GM18508 (cell line): ENCODE measurements at regions not wholly inside any gene's neighbourhood (a gene's known extent, or its start where the extent isn't known, plus 50 kb on each side); places are given as distances from the start of the nearest gene placed in this dataset.

Experiments
- ATAC-seq: cut with Tn5 transposase; IDR thresholded peaks from one replicate; pipeline ENCODE4 v1.9.1; 2021; ENCODE audit warnings: moderate number of reproducible peaks; ENCODE audit not compliant: insufficient read depth, unreplicated experiment

DNA sequence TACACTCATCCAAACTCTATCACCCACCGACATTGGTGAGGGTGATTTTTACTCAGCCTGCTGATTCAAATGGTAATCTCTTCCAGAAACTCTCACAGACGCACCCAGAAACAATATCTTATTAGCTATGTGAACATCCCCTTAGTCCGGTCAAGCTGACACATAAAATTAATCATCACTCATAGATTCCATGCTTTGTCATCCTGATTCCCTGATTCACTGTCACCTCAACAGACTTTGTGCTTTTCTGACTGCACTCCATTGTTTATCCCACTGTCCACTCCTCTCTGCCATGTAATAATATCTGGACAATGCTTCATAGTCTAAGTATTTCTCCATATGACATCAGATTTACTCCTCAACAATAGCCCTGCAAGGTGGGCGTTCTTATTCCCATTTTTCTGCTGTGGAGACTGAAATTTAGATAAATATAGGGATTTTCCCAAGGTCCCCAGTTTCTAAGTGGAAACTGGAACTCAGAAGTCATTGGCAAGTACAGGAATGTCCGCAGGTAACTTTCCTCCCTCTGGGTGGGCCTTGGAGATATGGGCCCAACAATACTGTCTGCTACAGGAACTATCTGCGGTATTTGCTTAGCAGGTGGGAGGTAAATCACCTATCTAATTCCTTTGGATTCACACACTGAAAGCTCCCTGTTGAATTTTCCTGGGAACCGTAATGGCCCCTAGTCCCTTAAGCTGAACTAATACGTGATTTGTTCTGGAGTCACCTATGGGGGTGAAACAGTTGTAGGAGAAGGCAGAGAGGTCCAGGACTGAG lies 228.6 kb upstream of the BCOR start:
- no peak for ATAC-seq

DNA sequence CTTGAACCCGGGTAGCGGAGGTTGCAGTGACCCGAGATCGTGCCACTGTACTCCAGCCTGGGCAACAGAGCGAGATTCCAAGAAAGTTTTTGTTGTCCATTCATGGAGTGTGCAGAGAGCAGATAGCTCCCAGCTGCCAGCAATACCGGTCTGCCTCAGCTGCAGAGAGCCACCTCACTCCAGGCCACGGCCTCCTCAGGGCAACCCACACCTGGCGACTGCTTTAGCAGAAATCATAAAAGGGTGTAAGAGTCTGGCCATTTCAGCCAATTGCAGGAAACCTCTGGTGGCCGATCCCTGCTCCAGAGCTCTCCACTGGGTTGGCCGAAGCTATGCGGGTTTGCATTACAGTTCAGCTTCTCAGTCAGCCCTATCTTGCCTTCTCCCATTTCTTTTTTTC lies 227.4 kb upstream of the BCOR start:
- no peak for ATAC-seq

DNA sequence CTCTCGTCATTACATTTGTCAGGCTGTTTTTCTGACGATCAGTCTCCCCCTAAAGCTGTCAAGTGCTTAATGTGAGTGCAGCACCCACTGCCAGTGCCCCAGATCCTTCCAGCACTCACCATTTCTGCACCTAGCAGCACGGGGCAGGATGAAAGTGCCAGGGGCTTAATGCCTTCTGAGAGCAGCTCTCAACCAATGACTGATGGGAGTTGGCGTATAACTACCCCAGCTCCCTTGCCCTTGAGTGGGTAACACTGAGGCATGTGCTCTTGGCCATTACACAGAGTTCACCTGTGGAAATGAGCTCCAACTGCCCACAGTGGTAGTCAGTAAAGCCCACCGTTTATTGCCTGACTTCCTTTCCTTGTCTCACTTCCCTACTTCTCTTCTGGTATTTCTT lies 226.2 kb upstream of the BCOR start:
- no peak for ATAC-seq

DNA sequence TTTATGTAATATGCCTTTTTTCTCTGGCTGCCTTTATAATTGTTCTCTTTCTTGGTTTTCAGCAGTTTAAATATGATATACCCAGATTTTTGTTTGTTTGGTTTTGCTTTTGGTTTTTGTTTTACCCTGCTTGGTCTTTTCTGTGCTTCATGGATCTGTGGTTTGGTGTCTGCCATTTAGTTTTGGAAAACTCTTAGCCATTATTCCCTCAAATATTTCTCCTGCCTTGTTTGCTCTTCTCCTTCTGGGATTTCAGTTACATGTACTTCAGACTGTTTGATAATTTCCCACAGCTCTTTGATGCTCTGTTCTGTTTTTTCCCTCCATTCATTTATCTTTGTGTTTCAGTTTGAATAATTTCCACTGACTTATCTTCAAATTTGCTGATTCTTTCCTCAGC lies 223.1 kb upstream of the BCOR start:
- no peak for ATAC-seq

DNA sequence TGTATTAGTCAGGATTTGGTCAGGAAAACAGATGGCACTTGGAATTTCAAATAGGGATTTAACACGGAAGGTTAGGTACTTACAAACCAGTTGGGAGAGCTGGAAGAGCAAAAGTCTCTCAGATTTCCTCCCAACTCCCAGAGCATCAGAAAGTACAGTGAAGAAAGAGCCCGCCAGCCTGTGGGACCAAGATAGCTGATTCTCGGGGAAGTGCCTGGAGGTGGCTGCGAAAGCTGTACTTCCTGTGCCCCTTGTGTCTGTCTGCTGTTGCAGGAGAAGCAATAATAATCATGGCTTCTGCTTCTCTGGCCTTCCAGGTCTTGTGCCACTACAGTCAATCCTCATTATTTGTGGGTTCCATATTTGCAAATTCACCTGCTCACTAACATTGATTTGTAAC lies 221.0 kb upstream of the BCOR start:
- no peak for ATAC-seq

DNA sequence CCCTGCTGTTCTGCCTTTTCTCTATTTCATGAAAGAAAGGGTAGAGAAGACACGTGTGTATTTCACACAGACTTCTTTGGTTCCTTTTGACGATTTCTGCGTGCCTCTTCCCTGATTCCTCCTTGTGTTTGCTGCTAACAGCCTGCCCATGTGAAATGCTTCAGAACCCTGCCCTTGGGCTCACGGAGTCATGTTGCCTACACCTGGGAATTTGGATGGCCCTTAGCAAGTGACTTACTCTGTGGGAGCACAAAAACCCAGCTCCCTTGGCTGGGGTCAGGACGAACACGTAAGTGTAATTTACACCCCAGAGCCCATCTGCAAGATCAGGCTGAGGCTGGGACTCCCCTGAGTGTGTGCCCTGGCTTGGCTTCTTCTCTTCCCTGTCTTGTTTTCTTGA lies 220.3 kb upstream of the BCOR start:
- ATAC-seq, result no peak

DNA sequence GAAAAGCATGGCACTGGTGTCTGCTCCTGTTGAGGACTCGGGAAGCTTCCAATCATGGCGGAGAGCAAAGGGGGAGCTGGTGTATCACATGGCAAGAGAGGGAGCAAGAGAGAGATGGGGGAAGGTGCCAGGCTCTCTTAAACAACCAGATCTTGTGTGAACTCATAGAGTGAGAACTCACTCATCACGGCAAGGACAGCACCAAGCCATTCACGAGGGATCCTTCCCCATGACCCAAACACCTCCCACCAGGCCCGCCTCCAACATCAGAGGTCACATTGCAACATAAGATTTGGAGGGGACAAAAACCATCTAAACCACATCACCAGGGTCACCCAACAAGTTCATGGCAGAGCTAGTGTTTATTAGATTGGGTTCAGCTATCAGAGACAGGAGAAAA lies 218.7 kb upstream of the BCOR start:
- no peak for ATAC-seq

DNA sequence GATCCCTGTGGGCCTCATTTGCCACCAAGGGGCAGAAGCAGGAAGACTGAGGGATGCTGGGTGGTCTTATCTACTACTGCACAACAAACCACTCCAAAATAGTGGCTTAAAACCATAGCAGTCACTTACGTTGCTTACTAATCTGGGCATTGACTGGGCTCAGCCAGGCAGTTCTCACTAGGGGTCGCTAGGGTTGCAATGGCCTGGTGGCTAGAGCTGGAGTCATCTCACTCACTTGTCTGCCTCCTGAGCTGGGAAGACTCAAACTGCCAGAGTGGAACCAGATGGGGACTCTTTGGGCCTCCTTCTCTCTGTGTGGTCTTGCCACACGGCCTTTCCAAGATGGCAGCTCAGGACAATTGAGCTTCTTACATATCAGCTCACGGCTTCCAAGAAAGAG lies 216.3 kb upstream of the BCOR start:
- no peak for ATAC-seq

DNA sequence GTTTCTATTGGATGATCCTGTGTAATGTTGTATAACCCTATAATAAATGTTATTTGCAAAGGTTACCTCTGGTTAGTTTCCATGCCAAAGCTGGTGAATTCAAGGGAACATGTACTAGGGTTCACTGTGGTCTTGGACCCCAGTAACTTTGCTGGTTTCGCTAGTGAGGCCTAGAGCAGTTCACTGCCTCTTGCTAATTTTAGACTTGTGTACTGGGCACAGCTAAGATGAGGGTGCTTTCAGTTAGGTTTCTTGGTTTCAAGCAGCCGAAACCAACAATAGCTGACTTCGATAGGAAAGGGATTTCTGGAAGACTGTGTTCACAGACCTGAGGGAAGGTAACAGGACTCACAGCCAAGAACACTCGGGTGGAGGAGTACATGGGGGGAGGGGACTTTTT lies 215.5 kb upstream of the BCOR start:
- no peak for ATAC-seq

DNA sequence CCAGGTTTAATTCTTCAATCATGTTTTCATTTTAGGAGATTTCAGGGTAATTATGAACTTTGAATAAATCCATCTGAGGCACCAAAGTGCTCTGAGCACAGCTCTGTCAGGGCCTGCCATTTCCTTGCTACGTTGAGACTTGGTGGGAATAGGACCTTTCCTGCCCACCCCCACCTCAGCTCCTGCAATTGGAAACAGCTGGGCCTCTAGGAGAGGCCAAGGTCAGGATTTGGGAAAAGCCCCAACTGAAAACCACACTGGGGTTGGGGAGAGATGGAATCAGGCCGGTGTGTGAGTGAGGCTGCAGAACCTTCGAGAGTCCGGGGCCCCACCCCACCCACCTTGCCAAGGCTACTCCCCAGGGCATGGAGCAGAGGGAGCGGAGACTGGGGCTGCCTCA lies 212.7 kb upstream of the BCOR start:
- ATAC-seq, result no peak

DNA sequence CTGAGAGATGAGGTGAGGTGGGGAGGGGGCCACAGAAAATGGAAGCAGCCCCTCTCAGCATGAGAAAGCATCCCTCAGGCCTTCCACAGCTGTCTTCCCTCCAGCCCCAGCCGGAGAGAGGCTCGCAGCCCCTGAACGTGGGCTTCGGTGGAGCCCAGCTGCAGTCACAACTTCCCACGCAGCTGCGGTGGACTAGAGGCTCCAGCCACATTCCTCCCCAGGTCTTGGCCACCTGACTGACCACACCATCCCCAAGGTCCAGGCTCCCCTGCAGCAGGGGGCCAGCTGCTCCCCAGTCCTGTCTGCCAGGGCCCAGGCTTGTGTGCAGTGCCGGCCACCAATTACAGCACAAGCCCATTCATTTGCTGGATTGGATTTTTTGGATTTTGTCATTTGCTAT lies 212.3 kb upstream of the BCOR start:
- no peak for ATAC-seq

DNA sequence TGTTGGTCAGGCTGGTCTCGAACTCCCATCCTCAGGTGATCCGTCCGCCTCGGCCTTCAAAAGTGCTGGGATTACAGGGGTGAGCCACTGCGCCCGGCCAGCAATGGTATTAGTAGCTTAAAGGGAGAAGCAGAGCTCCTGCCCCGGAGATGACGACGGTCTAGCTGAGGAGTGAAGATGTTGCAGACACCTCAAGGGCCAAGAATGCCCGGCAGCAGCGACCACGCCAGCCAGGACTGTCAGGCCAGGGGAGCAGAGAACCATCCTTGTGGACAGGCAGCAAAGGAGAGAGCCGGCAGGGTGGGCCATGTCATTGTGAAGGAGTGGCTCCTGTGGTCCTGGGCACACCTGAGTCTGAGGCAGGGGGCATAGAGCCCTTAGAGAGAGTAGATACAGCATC lies 210.1 kb upstream of the BCOR start:
- no peak for ATAC-seq

DNA sequence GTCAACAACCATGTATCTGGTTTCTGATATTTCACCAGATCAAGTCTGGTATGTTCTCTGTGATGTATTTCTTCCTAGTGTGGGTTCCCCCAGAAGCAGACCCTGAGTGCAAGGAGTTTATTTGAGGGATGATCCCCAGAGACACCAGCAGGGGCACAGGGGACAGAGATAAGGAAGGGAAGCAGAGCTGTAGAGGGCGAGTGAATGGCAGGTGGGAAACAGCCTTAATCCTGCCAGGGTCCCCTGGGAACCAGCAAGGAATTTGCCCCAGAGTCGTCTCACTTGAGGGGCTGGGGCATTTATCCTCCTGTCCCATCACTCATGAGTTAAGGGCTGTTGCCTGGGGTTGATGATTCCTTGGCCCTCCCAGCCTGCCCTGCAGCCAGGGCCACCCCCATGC lies 206.4 kb upstream of the BCOR start:
- ATAC-seq, result no peak

DNA sequence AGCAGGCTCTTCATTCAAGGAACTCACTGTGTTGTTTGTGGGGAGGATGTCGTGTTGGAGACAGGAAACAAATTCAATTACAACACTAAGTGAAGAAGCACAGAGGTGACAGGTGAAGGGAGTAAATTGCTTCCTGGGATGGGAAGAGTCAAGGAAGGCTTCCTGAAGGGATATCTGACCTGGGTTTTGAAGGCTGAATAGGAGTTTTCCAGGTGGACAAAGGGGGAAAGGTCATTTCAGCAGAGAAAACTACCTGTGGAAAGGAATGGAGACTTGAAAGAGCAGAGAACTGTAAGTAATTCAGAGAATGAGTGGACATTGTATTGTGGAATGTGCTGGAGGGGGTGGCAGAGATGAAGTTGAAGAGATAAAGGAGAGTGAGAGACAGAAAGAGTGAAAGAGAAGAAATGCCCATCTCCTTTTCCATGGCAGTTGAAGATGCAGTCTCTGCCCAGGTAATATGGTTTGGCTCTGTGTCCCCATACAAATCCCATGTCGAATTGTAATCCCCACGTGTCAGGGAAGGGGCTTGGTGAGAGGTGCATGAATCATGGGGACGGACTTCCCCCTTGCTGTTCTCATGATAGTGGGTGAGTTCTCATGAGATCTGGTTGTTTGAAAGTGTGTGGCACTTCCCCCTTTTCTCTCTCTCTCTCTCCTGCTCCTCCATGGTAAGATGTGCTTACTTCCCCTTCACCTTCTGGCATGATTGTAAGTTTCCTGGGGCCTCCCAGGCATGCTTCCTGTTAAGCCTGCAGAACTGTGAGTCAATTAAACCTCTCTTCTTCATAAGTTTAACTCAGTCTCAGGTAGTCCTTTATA lies 205.7 kb upstream of the BCOR start:
- ATAC-seq, result no peak

DNA sequence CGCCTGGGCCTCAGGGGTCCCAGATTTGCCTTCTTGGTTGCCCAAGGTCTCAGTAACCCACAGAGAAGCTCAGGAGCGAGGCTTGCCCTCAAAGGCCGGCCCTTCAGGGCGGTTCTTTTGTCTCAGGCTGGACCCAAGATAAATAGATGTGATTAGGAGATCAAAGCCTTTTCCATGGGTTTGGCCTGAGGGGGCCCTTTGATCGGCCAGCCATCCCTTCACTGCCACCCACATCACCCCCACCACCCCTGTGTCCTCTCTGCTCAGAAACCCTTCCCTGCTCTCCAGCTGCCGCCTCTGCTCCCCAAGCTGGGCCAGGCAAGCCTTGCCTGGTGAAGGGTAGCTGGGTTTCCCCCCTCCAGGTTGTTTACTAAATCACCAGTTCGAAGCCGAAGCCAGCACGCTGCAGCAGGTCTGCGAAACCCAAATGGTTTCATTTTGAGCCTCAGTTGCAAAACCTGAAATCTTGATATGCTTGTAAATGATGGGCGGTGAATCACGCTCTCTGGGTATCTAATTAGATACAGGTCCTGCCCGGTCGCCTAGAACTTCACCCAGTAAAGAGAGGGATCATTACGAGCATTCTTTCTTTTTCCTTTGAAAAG lies 202.6 kb upstream of the BCOR start:
- ATAC-seq, result no peak

DNA sequence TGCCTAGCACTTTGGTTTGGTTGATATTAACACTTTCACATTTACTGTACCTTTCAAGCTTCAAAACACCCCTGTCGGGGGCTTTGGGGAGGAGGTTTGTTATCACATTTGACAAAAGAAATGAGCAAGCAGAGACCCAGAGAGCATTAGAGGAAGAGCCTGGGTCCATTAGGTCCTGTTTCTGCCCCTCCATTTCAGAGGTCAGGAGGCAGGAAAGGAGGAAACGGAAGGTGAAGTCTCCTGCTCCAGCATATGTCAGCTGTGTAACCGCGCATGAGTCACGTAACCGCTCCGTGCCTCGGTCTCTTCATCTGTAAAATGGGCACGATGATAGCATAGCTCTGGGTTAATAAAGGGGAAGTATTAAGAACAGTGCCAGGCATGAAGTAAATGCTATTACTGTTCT lies 201.9 kb upstream of the BCOR start:
- no peak for ATAC-seq

DNA sequence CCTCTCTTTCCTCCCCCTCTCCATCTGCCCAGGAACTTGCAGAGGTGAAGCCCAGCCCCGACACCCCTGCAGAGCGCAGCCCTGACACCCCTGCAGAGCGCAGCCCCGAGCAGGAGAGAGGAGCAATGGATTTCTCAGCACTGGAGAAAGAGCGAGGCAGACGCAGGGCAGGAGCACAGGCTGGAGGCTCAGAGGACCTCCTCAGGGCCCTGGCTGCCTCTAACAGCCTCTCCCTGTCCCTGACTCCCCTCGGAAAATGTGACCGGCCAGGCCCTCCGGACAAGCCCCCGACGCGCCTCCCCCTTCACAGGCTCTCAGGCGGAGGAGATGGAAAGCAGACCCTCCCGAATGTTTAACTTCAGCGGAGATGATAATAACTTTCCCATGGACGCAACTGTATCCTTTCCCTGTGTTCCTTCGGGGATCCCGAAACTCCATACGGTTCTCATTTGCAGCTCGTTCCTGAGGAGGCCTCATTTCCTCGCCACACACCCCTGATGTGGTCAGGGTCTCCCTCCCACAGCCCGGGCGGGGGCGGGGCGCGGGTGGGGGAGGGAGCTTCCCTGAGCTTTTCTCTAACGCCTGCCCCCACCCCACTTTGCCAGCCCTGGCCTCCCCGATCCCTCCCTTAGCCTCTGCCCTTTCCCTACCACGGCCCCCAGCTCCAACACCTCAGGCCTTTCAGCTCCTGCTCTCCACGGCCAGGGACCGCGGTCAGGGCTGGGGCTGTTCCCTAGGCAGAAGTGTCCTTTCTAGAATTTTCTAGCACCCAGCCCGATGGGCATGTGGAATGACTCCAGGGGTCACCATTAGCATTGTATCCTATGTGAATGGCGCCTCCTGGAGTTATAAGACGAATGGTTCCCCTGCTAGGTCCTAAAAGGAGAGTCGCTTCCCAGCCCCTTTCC lies 201.1 kb upstream of the BCOR start:
- no peak for ATAC-seq

DNA sequence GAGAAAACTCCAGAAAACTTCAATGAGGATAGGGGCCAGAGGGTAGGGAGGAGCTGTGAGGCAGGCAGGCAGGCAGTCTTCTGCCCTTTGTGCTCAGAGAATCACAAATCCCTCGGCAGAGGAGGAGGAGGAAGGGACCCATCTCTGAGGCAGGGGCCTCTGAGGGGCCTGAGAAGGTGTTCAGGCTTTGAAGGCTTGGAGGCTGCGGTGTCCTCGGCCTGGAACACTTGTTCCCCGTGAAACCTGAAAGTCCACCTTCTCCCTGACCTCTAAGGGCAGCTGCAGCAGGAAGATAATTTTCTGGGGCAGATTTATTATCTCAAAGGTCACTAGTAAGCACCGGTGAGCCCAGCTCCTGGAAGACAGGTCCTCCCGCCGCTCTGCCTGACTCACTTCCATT lies 200.3 kb upstream of the BCOR start:
- ATAC-seq, result no peak

DNA sequence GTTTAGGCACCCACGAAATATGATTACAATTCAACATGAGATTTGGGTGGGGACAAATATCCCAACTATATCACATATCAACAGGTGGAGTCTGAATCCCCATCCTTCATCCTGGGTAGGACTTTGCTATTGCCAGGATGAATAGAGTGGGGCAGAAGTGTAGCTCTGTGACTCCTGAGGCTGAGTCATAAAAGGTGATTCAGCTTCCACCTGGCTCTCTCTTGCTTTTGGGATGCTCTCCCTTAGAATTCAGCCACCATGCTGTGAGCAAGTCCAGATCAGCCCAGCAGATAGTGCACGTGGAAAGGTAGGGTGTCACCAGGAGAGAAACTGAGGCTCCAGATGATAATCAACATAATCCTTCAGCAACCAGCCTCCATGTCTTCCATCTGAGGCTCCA lies 193.8 kb upstream of the BCOR start:
- ATAC-seq, result no peak

DNA sequence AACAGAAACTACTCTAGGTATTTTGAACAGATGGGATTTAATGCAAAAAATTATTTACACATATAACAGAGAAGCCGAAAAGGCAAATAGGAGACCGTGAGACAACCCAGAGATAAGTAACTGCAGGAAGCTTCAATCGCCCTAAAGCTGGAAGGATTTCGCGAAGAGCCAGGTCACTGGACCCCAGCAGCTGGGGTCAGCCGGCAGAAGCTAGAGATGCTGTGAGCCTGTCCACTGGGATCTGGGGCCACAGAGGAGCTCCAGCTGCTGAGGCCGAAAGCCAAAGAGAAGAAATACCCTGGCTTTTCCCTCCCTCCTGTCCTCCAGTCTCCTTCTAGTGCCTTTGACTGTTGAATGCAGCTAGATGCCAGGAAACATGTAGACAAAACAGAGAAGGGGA lies 192.8 kb upstream of the BCOR start:
- no peak for ATAC-seq

DNA sequence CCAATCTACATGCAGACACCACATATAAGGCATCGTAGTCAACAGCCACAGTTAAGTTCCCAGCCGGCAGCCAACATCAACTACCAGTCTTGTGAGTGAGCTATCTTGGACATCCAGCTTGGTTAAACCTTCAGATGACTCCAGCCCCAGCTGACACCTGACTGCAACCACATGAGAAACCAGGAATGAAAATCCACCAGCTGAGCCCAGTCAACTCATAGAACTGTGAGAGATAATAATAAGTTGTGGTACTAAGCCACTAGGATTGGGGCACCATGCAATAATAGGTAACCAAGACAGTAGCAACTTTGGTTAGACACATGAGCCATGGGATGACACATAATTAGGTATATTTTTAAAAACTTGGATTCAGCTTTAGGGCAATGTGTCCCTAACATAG lies 188.1 kb upstream of the BCOR start:
- ATAC-seq, result no peak
